ENCODE measurements at regions not wholly inside any gene's neighbourhood (a gene's known extent, or its start where the extent isn't known, plus 50 kb on each side); places are given as distances from the start of the nearest gene placed in this dataset.

DNA sequence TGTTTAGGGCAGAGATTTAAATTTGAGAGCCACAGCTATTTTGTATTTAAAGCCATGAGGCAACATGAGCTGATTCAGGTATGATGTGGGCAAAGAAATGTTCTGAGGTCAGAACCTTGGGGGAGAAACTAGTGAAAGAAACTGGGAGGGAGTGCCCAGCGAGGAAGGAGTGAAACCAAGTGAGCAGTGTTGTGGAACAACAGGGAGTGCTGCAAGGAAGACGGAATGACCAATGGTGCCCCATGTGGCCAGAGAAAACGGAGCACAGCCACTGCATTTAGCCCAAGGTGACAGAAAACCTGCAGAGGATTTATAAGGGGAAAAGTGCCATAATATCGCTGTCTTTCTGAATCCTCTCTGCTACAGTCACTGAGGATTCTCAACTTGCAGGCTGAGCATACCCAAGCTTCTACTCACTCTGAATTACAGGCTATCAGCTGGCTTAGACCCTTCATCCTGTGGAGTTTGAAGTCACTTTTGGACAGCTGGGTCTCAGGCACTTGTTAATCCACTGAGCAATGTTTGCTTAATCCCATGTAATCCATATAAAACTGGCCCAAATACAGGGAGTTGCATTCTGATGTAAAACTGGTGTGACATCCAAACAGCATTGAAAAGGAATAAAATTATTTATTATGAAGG lies 777.3 kb downstream of the CCSER2 start:
- TF ChIP-seq, protein P1, sequence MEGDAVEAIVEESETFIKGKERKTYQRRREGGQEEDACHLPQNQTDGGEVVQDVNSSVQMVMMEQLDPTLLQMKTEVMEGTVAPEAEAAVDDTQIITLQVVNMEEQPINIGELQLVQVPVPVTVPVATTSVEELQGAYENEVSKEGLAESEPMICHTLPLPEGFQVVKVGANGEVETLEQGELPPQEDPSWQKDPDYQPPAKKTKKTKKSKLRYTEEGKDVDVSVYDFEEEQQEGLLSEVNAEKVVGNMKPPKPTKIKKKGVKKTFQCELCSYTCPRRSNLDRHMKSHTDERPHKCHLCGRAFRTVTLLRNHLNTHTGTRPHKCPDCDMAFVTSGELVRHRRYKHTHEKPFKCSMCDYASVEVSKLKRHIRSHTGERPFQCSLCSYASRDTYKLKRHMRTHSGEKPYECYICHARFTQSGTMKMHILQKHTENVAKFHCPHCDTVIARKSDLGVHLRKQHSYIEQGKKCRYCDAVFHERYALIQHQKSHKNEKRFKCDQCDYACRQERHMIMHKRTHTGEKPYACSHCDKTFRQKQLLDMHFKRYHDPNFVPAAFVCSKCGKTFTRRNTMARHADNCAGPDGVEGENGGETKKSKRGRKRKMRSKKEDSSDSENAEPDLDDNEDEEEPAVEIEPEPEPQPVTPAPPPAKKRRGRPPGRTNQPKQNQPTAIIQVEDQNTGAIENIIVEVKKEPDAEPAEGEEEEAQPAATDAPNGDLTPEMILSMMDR (conservative IDR thresholded peaks at IDR 0.05; ENCODE audit: low read depth in 2 of 2), result peak; percentile 28 to 50; a peak in 3 of 4 replicates
- TF ChIP-seq ETS1 (IDR thresholded peaks at IDR 0.05) (no peak), CREB1 (CRISPR knock-in tag; IDR thresholded peaks at IDR 0.05; ENCODE audit: low read depth) (no peak), POLR2AphosphoS5 (IDR thresholded peaks at IDR 0.05; ENCODE audit: low read depth) (no peak), EZH2 (IDR thresholded peaks at IDR 0.05; ENCODE audit: low read depth, unreplicated experiment) (no peak), EZH2phosphoT487 (IDR thresholded peaks at IDR 0.05; ENCODE audit: unreplicated experiment) (no peak), REST (IDR thresholded peaks at IDR 0.05; ENCODE audit: unreplicated experiment) (no peak), JUNB (IDR thresholded peaks at IDR 0.05; ENCODE audit: unreplicated experiment) (no peak), STAT1 (IDR thresholded peaks at IDR 0.05; ENCODE audit: unreplicated experiment) (no peak), NANOG (IDR thresholded peaks at IDR 0.05; ENCODE audit: borderline replicate concordance) (no peak), ZNF114 (CRISPR knock-in tag; IDR thresholded peaks at IDR 0.05) (no peak)

Data from GM23338 (cell line).